ENCODE measurements at regions not wholly inside any gene's neighbourhood (a gene's known extent, or its start where the extent isn't known, plus 50 kb on each side); places are given as distances from the start of the nearest gene placed in this dataset.

DNA sequence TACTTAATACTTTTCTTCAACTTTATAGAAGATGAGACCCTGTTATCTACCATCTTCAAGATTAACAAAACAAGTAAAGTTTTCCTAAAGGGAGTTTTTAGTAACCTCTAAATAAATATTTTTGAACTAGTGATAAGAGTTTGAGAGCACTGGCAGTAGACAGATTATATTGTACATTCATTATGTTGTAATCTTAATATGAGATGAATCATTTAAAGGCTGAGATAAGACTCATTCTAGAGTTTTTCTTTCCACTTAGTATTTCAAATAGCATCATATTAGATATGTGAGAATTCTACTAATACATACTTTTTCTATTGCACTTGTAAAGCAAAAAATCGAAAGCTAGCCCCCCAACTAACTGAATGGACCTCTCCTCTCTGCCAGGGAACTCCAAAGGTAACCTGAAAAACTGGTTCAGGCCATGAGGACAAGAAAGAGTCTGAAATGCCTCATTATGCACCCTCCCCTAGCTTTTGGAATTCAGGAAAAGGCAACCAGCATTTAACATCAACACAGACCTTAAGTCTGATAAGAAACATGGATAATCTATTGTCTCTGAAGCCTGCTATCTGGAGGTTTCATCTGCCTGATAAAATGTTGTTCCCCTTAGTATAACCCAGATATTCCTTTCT is 875.4 kb upstream of the SLC10A2 start:
- H3K36me3 ChIP-seq (ENCODE audit: control insufficient read depth in 2 of 2, insufficient read depth in 1 of 2, low read length in 2 of 2), result no peaks in the 10 kb centered on the region
- H3K4me1 ChIP-seq (ENCODE audit: control insufficient read depth, insufficient read depth, low read length), result no peaks in the 10 kb centered on the region
- no peak overlapping the region for H3K4me3 ChIP-seq (ENCODE audit: low read depth, low read length)
- ChIA-PET CTCF (no interaction called here), POLR2A (no interaction called here)
- H3K27ac ChIP-seq (ENCODE audit: extremely low read depth, low read depth, low read length), result no peak overlapping the region
- H3K9me3 ChIP-seq (ENCODE audit: control insufficient read depth, insufficient read depth, low read depth, low read length), result no peaks in the 10 kb centered on the region
- TF ChIP-seq ZNF629 (tag by site-specific recombination; IDR thresholded peaks at IDR 0.05) (no peak), ZNF776 (tag by site-specific recombination; IDR thresholded peaks at IDR 0.05; ENCODE audit: borderline replicate concordance) (no peak)

- no peaks in the 10 kb centered on the region for H3K9me3 ChIP-seq (ENCODE audit: control insufficient read depth, insufficient read depth, low read depth, low read length)
Observed at GRCh38 chr13:103935117-103935516, 868.9 kb upstream of the SLC10A2 start.

DNA sequence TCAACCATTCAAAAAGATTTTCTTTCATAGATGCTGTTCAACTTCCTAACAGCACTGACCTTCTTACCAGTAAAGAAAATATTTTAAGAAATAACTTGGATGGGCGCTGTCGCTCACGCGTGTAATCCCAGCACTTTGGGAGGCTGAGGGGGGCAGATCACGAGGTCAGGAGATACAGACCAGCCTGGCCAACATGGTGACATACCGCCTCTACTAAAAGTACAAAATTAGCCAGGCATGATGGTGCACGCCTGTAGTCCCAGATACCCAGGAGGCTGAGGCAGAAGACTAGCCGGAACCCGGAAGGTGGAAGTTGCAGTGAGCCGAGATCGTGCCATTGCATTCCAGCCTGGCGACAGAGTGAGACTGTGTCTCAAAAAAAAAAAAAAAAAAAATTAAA is 865.7 kb upstream of the SLC10A2 start:
- Histone ChIP-seq H3K36me3 (ENCODE audit: control insufficient read depth in 2 of 2, insufficient read depth in 1 of 2, low read length in 2 of 2) (no peaks in the 10 kb centered on the region), H3K27ac (ENCODE audit: extremely low read depth, low read depth, low read length) (no peak overlapping the region), H3K9me3 (ENCODE audit: control insufficient read depth, insufficient read depth, low read depth, low read length) (no peaks in the 10 kb centered on the region), H3K4me1 (ENCODE audit: control insufficient read depth, insufficient read depth, low read length) (no peaks in the 10 kb centered on the region), H3K4me3 (ENCODE audit: low read depth, low read length) (no peak overlapping the region)
- CTCF ChIA-PET, result interaction anchor here (0.6 kb wide), 1 partner anchor 23 kb away, joined by 3 read pairs; no protein-coding TSS in a partner anchor
- no peak for TF ChIP-seq ZIC2 (tag by site-specific recombination; IDR thresholded peaks at IDR 0.05)
- TF ChIP-seq ZNF133 (tag by site-specific recombination; IDR thresholded peaks at IDR 0.05), result no peak
- TF ChIP-seq ZBTB26 (tag by site-specific recombination; optimal IDR thresholded peaks at IDR 0.05), result no peak
- no peak for TF ChIP-seq TCF7L2 (IDR thresholded peaks at IDR 0.05; ENCODE audit: borderline replicate concordance, low read depth, low read length)
- no peak for TF ChIP-seq ZNF324 (tag by site-specific recombination; IDR thresholded peaks at IDR 0.05)
- no peak for TF ChIP-seq SCRT2 (tag by site-specific recombination; IDR thresholded peaks at IDR 0.05)
- TF ChIP-seq HOXC10 (CRISPR knock-in tag; IDR thresholded peaks at IDR 0.05), result no peak
- no peak for TF ChIP-seq MYNN (tag by site-specific recombination; IDR thresholded peaks at IDR 0.05; ENCODE audit: borderline replicate concordance)
- TF ChIP-seq WT1 (tag by site-specific recombination; IDR thresholded peaks at IDR 0.05), result no peak
- no peak for TF ChIP-seq BCL11A (tag by site-specific recombination; IDR thresholded peaks at IDR 0.05; ENCODE audit: low read depth)
- no peak for TF ChIP-seq AEBP2 (tag by site-specific recombination; IDR thresholded peaks at IDR 0.05; ENCODE audit: borderline replicate concordance)
- no peak for TF ChIP-seq ZNF530 (tag by site-specific recombination; IDR thresholded peaks at IDR 0.05; ENCODE audit: low read depth)
- no peak for TF ChIP-seq ZNF280C (tag by site-specific recombination; IDR thresholded peaks at IDR 0.05)
- TF ChIP-seq ZNF610 (tag by site-specific recombination; IDR thresholded peaks at IDR 0.05; ENCODE audit: borderline replicate concordance), result no peak
- no peak for TF ChIP-seq ZNF544 (tag by site-specific recombination; IDR thresholded peaks at IDR 0.05)
- TF ChIP-seq KLF8 (tag by site-specific recombination; IDR thresholded peaks at IDR 0.05), result no peak
- TF ChIP-seq ZNF488 (tag by site-specific recombination; IDR thresholded peaks at IDR 0.05), result no peak
- POLR2A ChIA-PET, result no interaction called here

More at GRCh38 chr13:103935117-103935516, 868.9 kb upstream of the SLC10A2 start:
- POLR2A ChIA-PET, result no interaction called here
- no peaks in the 10 kb centered on the region for H3K36me3 ChIP-seq (ENCODE audit: control insufficient read depth in 2 of 2, insufficient read depth in 1 of 2, low read length in 2 of 2)
- CTCF ChIA-PET, result interaction anchor here (0.7 kb wide), 1 partner anchor 210 kb away, joined by 3 read pairs; no protein-coding TSS in a partner anchor
- TF ChIP-seq SETDB1 (IDR thresholded peaks at IDR 0.05; ENCODE audit: insufficient read length, low read length) (peak; percentile 40), ZXDB (tag by site-specific recombination; IDR thresholded peaks at IDR 0.05) (no peak), ZNF174 (tag by site-specific recombination; IDR thresholded peaks at IDR 0.05) (no peak), TRIM28 (IDR thresholded peaks at IDR 0.05; ENCODE audit: borderline replicate concordance, low read length) (0 out of 2 replicates have a peak, but pooled peaks have one; percentile 39)
- H3K27ac ChIP-seq (ENCODE audit: extremely low read depth, low read depth, low read length), result no peak overlapping the region
- H3K4me1 ChIP-seq (ENCODE audit: control insufficient read depth, insufficient read depth, low read length), result no peaks in the 10 kb centered on the region
- H3K4me3 ChIP-seq (ENCODE audit: low read depth, low read length), result no peak overlapping the region
